RCC 7860 (cell line): ENCODE measurements at regions not wholly inside any gene's neighbourhood (a gene's known extent, or its start where the extent isn't known, plus 50 kb on each side); places are given as distances from the start of the nearest gene placed in this dataset.
"Not testable (repeated sequence)": the region's sequence is repeated elsewhere in the genome, so short reads cannot be mapped to it uniquely, and the experiment has no call there.

ENCODE experiments used
- DNase-seq: peaks from one replicate; pipeline ENCODE4 v3.0.0-alpha.2; 2015; ENCODE audit warnings: low spot score
- FAIRE-seq: peaks from 2 replicates; lab custom pipeline; 2012; peaks lifted over from hg19 to GRCh38; lab: Jason Lieb, UNC

DNA sequence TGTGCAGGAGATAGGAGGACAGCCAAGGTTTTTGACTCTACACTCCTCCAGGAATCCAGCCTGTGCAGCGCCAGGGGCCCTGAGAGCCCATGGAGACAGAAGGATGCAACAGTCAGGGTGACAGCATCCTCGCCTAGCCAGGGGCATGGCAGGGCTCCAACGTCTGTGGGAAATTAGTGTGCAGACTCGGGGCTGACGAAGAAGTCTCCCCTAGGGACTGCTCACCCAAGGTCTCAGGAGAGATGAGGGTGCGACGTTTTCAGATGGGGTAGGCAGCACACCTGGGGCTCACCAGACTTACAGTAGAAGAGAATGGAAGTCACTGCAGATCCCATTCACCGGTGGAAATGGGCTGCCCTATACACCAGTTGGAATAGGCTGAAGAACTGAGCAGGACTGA lies 241.7 kb downstream of the SETD4 start:
- no peak for DNase-seq

DNA sequence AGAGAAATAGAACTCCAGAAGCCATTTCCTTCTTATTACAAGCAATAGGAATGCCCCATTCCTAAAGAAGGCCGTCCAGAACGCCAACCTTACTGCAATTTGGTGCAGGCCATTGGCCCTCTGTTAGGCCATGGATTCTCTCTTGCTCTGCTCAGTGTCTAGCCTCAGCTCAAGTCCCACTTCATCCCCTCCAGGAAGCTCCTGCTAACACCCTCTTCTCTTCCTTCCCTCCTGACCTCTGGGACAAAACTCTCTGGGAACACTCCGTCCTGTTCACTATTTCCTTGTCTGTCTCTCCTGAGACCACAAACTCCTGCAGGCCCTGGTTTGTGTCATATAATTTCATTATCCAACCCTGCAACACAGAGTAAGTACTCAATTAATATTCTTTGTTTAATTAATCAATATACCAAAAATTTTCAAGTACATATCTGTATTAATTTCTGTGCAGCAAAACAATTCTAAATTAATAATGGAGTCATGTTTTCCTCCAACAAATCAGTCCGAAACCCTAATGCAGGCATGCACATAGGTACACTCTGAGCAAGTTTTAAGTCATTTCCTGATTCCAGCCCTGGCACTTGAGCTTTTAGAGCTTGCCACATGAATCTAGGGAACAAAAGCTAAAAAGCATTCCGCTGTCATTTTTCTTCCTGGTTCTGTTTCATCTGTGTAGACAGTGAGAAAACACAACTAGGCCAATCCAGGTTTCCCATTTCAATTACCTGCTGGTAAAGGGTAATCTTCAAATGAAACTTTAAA lies 245.3 kb downstream of the SETD4 start:
- DNase-seq, result no peak
- no peak for FAIRE-seq

More for the DNA sequence above, 241.7 kb downstream of the SETD4 start:
- FAIRE-seq, result no peak

DNA sequence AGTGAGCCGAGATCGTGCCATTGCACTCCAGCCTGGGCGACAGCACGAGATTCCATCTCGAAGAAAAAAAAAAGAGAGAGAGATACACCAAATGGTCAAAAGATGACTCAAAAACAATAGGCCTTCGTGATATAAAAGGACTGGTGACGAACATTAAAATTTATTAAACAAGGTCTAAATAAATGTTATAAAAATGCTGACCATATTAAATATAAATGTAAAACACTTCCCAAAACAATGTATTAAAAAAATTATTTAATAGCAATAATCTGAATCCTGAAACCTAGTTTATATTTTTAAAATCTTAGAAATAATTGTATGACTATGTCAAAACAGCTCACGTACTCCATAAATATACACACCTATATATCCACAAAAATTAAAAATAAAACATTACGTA lies 247.6 kb downstream of the SETD4 start:
- no peak for DNase-seq
- FAIRE-seq, result no peak

DNA sequence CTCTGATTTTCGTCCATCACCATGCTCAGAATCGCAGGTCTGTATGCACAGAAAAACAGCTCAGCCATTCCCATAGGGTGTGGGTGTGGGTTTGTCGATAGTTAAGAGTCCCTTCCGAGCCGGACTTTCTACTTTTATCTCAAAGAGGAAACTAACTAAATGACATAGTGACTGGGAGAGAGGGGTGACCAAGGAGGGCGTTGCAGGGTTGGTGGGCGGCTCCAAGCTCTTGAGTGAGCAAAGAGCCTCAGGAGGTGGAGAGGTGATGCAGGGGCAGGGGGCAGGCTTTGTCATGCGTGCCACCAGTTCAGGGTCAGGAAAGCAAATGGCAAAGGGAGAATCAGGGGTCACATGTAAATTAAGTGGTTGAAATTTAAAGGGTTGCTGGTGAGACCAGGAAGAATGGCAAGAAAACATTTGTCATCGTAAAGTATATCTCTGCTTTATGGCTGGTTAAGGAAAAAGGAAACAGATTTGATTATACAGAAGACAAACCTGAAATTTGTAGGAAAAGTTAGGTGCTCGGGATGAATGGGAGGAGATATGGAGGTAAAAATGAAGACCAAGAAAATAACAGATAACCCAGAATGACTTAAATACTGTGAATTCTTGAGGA lies 249.0 kb downstream of the SETD4 start:
- DNase-seq (no peak), FAIRE-seq (no peak)

DNA sequence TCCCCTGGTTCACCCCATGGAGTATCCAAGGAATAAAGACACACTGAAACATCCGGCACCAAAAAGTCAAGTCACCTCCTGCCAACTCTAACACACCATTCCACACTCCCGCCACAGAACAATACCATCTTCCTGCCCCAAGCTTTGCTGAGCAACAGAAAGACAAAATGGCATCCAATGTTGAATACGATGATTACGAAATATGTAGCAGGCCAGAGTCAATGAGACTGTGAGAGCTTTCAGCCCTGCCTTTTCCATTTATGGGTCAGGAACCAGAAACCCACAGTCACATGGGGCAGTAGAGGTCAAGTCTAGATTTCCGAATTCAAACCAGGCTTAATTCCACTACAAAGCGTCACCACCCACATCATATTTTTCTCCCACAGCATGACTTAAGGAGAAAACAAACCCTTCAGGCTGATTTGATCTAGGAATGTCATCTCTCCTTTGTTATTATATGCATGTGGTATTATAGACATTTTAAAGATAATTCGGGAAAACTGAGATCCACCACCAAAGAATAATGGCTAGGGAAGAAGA lies 249.8 kb downstream of the SETD4 start:
- FAIRE-seq, result no peak
- DNase-seq, result no peak

DNA sequence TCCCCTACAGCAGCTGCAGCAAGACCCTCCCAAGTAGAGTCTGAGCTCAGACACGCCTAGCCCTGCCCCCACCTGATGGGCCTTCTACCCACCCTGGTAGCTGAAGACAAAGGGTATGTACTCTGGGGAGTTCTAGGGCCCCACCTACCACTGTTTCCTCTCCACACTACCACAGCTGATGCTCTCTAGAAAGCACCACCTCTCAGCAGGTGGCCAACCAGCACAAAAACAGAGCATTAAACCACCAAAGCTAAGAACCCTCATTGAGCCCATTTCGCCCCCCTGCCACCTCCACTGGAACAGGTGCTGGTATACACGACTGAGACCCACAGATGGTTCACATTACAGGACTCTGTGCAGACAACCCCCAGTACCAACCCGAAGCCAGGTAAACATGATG lies 258.9 kb downstream of the SETD4 start:
- FAIRE-seq (no peak), DNase-seq (no peak)

DNA sequence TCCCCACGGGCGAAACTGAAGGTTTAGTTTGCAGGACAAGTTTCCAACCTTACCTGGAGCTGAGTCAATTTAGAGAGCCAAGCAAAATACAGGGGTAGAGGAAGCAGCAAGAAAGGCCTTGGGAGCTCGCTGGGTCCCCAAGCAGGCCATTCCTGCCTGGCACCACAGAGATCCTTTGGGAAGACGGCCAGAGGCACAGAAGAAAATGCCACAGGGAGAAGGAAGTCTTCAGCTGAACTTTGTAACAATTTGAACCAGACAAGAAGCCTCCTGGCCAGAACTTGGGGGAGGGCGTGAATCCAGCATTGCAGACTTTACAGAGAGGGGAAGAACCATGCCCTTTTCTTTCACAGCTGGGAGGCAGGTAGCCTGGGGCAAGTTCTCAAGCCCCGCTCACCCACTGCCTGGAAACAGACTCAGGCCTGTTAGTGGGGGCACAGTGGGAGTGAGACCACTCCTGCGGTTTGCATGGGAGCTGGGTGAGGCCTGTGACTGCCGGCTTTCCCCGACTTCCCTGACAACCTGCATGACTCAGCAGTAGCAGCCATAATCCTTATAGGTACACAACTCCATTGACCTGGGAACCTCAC lies 259.4 kb downstream of the SETD4 start:
- not testable (repeated sequence) for FAIRE-seq, DNase-seq

DNA sequence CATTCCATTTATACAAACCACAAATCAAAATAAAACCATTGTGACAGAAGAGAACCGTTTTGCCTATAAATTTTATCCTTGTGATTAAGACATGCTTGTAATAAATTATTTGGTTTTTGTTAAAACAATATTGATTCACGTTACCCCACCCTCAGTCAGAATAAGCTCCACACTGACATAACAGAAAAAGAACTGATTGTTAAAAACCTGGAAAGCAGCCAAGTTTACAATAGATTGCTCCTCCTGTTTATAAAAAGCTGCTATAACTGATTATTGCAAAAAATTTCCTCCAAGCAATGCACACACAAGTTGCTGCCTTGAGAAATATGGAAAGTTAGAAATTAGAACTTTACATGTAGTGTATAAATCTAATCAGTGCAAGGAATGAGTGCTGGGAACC lies 263.5 kb downstream of the SETD4 start:
- DNase-seq (no peak), FAIRE-seq (no peak)

DNA sequence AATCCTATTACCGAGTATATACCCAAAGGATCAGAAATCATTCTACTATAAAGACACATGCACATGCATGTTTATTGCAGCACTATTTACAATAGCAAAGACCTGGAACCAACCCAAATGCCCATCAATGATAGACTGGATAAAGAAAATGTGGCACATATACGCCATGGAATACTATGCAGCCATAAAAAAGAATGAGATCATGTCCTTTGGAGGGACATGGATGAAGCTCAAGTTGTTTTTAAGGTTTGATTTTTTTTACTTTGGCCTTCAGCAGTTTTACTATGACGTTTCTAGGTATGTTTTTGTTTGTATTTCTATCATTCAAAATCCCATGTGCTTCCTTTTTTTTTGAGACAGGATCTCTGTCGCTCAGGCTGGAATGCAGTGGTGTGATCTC lies 265.8 kb downstream of the SETD4 start:
- not testable (repeated sequence) for DNase-seq, FAIRE-seq

DNA sequence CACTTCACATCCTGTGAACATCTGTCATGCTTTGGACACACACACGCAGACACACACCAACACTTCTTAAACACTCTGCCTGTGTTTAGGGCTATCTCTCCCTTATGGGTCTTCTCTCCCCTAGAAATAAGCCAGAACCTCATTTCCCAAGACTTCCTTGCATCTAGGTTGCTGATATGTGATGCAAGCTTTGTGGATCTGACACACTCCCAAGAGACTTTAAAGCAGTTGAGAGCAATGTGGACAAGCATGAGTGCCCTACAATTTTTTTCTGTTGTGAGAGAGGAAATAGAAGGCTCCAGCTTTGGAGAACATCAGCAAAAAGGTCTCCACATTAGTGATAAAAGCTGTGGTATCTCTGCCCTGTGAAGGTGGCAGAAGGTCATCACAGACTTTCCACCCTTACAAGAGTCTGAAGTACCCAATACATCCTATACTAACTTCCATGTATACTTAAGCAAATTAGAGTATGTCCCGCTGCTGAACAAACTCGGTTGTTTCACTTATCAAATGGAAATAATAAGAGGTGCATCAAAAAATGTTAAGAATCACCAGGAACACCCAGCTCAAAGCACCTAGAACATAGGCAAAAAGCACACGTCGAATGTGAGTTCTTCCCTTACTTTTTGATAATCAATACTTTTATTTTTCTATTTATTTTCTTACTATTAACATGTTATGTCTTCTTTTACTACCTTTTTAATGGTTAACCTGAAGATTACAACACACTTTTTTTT lies 267.6 kb downstream of the SETD4 start:
- FAIRE-seq, result no peak
- no peak for DNase-seq

DNA sequence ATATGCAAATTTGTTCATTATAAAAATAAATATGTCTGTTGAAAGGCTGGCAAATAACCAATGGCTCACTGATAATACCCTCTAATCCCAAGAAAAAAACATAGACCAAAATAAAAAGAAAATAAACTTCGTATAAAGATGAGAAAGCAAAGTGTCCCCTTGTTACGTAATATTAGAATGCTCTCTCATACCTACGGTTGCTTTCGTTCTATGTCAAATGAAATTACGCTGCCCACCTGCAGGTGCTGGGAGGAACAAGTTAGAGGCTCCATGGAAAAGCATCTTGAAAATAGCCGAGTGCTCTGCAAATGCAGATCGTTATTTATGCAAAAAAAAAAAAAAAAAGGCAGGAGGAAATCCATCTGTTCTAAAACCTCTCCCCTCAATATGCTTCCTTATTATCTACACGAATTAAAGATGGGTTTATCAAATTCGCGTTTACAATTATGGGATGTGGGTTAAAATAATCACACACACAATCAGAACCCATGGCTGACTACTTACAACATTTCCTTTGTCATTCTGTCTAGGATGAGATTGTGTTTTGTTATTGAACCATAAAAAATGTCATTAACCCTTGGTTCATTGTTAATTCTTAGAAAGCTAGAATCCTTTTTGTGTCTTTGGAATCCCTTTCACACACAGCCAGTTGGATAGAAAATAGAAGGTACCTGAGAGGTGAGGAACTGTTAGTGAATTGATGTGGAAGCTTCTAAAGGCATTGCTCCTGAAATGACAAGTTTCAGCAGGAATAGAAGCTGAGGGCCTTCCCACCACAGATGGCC lies 268.6 kb downstream of the SETD4 start:
- FAIRE-seq (no peak), DNase-seq (no peak)

DNA sequence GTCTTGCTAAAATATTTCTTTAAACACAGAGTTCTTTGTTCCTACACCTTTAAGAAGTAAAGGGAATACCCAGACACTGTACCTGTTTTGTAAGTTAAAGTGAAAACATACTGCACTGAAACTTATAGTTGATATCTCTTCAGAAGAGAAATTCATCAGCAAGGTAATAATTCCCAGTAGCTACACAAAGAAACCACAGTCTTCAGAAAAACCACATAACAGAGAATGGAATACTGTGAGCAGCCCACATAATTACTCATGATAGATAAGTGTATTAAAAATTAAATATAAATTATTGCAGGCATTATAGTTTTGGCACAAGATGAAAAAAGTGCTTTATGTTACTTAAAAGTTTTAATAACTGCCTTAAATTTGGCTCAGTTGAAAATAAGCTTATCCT lies 276.6 kb downstream of the SETD4 start:
- FAIRE-seq (peak; percentile 86), DNase-seq (peak; percentile 50)

DNA sequence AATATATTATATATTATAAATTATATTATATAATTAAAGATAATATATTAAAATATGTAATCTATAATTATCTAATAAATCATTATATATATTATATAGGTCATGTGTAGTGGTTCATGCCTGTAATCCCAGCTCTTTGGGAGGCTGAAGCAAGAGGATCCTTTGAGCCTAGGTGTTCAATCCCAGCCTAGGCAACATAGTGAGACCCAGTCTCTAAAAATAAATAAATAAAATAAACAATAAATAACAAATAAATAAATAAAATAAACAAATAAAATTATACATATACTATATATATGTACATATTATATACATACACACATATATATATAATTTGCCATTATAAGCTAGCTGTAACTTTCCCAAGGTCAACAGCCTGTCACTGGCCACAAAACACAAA lies 277.7 kb downstream of the SETD4 start:
- DNase-seq, result no peak

DNA sequence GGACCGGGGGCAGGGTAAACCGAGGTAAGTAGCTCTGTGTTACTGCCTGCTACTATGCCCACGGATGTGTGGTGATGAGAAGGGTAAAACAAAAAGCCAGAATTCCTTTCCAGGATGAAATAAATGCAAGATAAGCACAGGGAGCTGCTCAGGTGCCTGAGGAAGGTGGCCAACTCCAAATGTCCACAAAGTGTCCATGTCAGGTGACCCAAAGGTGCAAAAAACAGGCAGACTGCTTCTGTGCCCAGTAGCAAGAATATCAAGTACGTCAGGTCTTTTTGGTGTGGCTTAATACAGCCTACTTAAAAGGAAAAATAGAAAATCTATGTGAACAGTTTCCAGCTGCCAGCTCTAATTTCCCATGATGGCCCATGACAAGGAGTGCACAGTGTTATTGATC lies 279.3 kb downstream of the SETD4 start:
- FAIRE-seq, result no peak
- DNase-seq, result no peak

More for the DNA sequence above, 277.7 kb downstream of the SETD4 start:
- no peak for FAIRE-seq

DNA sequence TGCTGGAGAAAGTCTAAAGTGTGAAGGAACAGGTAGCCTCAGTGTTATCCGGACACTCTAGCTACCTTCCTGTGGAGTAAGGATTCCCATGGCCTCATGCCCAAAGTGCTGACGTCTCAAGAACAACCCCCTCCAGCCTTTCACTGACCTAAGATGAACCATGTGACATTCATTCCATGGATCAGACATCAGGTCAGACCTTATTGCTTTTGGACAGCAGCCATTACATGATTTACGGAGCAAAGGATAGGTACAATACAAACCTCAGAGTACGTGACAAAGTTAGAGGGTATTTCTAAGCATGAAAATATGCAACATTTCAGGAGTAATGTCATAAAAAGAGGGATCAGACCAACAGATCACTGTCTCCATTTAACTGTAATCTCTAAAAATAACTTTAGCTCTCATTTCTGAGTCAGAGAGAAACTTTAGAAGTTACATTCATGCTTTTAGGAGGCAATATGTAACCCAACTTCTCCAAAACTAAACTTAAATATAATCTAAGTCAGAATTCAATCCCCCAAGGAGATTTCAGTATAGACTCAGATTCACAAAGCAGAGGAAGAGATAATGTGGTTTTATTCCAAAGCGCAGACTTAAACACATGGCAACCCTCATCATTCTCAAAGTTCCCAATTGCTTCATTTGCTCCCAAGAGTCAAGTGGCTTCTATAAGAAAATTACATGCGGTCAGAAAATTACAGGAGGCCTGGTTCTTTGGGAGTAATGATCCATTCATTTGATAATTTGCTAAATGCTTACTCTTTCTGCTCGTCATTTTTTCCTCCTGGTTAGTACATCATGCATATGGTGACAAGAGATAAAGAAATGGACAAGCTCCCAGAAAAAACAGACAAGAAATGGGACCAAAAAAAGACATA lies 280.4 kb downstream of the SETD4 start:
- peak; percentile 96 for FAIRE-seq

DNA sequence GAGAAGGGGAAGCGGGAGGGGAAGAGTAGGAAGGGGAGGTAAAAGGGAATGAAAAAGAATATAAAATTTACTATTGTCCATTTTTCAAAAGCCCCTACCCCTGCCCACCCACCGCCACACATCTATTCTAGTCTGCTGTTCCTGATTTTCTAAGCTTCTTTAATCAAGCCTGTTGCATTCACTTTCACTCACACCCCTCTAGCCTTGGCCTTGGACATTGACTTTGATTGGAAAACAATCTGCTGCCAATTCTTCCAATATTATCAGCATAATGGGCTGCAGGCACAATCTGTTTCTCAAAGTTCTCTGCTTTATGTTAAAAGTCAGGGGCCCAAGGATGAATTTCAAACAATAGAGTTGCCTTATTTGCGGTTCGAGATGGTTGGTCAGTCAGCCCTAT lies 281.2 kb downstream of the SETD4 start:
- FAIRE-seq, result no peak
- DNase-seq, result no peak

More for the DNA sequence above, 280.4 kb downstream of the SETD4 start:
- DNase-seq, result peak; percentile 99

DNA sequence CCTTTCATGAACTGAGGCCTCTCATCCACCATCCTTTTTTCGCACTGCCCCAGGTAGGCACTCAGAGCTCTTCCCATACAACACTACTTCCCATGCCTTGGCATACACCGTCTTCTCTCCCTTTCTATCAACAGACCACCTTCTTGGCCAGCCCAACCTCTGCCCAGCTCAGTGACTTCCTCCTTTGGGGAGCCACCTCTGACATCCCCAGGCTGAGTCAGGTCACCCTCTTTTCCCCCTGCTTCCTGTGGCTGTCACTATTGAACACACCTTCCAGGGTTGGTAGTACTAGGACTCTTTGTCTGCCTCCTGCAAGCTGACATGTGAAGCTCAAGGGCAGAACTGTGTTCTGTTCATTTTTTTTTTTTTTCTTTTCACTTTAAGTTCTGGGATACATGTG lies 283.2 kb downstream of the SETD4 start:
- DNase-seq (no peak), FAIRE-seq (no peak)

DNA sequence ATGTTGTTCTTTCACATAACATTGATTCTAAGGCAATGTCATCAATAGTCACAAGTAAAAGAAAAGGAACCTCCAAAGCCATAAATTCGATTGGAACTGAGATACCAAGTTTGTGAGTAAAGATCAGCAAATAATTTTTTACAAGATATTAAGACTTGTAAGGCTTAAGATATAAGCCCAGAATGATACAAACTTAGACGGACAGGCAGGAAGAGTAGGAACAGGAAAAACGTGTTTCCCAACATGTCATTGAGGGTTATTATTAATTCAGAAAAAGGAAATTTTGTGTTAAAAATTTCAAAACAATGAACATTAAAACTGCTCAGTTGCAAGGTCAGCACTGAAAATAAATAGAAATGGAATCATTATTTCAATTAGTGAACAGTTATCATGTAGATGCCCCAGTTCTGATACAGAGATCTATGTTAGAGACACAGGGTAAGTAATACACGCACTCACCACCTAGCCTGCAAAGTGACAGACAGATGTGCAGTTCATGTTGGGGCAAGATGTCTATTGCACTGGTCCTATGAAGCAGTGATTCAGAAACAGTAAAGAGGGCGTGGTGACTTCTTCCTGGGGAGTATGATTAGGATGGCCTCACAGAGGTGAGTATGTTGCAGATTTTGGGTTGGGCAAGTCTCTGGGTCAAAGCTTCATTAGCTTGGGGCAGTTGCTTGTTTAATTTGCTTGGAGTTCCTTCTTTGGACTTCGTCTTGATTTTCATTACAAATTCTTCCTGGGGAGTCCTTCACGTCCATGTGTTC lies 284.4 kb downstream of the SETD4 start:
- FAIRE-seq (no peak), DNase-seq (no peak)
